H4 (cell line): ENCODE measurements at regions not wholly inside any gene's neighbourhood (a gene's known extent, or its start where the extent isn't known, plus 50 kb on each side); places are given as distances from the start of the nearest gene placed in this dataset.
A peak's percentile ranks its signal among the peaks of the same experiment; 100 is the strongest.
"Not testable (repeated sequence)": the region's sequence is repeated elsewhere in the genome, so short reads cannot be mapped to it uniquely, and the experiment has no call there.

Experiments used
- DNase-seq: peaks from one replicate; pipeline ENCODE4 v3.0.0-alpha.2; 2015; ENCODE audit warnings: low spot score

DNA sequence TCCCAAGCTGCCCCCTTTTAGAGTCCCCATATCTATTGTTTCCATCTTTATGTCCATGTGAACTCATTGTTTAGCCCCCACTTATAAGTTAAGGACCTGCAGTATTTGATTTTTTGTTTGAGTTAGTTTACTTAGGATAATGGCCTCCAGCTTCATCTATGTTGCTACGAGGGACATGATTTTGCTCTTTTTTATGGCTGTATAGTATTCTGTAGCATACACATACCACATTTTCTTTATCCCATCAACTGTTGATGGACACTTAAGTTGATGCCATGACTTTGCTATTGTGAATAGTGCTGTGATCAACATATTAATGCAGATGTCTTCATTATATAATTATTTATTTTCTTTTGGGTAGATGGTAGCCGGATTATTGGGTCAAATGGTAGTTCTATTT is 576.9 kb downstream of the ANKRD7 start:
- no peak for DNase-seq

DNA sequence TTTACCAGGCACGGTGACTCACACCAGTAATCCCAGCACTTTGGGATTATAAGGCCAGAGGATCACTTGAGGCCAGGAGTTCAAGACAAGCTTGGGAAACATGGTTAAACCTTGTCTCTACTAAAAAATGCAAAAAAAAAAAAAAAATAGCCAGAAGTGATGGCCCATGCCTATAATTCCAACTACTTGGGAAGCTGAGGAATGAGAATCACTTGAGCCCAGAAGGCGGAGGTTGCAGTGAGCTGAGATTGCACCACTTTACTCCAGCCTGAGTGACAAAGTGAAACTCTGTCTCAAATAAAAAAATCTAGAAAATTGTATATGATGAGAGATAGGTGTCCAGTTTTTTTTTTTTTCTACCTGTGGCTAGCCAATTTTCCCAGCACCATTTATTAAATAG is 578.2 kb downstream of the ANKRD7 start:
- DNase-seq: no peak

DNA sequence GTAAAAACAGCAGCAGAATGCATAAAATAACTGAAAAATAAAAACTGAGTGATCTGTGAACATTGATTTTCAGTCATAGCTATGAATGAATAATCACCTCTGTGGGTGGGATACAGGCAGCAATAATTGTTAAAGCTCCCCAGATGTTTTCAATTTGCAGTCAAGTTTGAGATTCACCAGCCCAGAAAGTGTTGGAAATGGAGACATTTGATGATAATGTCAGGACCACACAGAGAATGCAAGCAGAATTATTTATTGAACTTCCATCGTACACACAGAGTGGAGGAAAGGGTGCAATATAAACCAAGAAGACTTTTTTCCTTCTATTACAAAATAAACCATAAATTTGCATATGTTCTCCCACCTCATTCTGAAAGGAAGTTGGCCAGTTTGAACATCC is 601.7 kb downstream of the ANKRD7 start:
- DNase-seq: no peak

DNA sequence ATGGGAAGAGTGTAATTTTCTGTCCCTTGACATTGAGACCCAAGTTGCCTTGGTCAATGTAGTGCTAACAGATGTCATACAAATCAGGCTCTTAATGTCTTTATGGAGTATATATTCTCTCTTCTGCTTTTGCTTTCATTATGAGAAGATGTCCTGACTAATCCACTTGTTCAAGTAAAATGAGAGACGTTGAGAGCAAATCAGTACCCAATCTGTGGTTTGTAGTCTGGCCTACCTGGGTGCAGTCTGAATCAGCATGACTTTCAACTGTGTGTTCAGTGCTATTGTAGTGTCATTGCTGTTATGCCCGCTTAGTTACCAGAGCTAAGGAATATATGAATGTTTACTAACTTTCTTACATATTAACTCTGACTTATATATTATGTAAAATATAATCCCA is 612.4 kb downstream of the ANKRD7 start:
- DNase-seq: no peak

DNA sequence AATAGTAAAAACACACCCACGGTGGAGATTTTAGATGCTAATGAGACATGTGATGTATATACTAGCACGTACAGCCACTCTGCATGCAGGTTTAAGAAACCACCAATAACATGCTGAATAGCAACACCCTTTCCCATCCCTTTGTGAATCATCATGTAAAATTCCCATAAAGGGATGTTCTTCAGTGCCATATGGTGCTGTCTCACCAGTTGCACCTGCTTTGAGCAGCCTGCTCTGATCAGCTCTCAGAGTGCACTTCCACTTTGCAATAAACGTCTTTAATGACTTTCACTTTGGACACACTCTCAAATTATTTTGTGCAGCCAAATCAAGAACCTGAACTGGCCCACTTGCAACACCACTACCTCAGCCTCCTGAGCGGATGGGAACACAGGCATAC is 615.0 kb downstream of the ANKRD7 start:
- DNase-seq: no peak

DNA sequence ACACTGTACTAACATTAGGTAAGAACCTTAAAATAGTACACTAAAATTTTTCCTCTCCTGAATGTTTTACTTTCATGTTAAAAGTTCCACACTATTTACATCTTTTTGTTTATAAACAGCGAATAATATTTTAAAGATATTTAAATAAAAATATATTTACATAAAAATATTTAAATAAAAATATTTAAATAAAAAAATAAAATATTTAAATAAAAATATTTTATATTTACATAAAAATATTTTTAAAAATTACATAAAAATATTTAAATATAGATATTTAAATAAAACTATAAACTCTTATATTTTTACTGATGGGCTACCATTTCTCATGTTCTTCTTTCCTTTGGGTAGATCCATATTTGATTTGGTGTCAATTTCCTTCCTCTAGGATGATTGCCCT is 619.0 kb downstream of the ANKRD7 start:
- no peak for DNase-seq

DNA sequence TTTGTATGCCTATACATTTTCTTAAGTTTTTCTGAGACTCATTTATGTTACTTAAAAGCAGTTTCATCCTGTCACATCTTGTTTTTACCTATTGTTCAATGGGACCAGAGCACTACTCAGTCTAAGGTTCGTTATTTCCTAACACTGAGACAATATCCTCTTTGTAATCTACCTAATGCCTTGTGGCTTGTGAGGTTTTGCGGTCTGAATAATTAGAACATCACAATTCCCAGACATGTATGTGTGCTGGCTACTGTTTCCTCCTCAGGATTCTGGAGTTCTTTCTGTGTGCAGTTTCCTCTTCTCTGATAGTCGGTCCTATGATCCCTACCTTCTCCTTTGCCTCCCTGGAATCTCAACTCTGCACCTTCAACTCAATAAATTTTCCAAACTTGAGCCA is 620.2 kb downstream of the ANKRD7 start:
- DNase-seq: peak; percentile 42

DNA sequence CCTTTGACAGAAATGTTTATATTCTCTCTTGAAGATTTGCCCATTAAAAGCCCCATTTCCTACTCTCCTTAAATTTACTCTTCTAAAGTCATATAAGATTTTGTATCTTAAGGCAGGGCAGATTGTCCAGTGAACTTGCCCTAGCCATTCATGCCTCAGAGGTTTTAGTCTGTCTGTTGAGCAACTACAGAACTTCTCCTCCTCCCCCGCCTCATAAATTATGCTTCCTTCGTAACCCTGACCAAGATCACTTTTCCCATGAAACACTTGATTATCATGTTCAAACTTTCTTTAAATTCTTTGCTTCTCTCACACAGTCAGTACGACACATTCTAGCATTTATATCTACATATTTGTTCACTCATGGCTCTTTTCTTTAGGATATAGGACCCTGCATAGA is 621.3 kb downstream of the ANKRD7 start:
- no peak for DNase-seq

DNA sequence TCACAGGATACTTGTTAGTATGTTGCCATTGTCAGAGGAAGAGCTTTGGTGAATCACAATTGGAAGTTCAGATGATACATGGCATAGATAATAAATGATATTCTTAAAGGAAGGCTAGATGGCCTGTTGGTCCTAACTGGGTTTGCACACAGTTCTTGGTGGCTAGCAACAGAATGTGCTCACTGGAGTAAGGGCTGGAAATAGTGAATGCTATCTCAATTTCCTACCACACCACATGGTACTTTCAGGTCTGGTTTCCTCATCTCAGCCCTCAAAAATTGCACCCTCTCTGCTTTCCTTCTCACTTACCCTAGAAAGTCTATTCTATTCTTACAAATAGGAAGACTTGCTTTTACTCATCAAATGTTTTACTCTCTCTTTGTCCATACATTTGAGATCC is 622.5 kb downstream of the ANKRD7 start:
- no peak for DNase-seq

DNA sequence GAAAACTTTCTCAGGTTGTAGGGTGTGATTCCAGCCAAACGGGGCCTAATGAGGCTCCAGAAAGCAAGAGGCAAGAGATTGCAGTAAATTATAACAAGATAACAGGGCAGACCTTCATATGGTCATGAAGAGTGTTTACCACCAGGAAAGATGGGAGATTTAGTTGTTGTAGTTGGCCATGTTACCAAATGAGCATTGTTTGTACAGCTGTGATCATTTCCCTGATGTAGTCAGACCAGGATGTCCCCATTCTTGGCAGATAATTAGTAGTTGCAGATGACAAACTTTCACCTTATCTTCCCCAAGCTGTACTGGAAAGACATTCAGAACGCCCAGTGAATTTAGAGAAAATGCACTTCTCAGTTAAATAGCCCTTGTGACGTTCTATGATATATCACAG is 630.8 kb downstream of the ANKRD7 start:
- DNase-seq: no peak

DNA sequence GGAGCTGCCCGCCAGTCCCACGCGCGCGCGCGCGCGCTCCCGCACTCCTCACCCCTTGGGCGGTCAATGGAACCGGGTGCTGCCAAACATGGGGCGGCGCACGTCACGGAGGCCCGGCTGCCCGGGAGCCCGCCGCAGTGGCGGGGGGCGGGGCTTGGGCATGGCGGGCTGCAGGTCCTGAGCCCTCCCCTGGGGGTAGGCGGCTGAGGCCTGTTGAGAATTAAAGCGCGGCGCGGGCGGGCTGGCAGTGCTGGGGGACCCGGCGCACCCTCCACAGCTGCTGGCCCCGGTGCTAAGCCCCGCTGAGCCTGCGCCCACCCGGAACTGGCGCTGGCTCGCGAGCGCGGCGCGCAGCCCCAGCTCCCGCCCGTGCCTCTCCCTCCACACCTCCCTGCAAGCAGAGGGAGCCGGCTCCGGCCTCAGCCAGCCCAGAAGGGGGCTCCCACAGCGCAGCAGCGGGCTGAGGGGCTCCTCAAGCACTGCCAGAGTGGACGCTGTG is 634.2 kb downstream of the ANKRD7 start:
- DNase-seq: no peak

DNA sequence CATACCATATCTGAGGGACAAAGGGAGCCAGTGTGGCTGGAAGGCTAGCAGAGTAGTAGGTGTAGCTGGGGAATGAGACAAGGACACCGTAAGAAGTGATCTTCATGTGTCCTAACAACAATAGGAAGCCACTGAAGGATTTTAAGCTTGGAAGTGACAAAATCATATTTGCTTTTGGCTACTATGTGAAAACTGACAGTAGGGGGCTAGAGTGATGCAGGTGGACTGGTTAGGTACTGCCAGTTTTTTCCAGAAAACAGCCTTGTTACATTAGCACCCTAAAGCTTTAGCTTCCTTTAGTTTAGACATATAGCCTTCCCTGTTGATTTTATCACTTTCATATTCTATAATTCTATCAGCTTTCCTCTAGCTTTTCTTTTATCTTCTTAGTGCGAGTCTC is 637.1 kb downstream of the ANKRD7 start:
- DNase-seq: no peak

DNA sequence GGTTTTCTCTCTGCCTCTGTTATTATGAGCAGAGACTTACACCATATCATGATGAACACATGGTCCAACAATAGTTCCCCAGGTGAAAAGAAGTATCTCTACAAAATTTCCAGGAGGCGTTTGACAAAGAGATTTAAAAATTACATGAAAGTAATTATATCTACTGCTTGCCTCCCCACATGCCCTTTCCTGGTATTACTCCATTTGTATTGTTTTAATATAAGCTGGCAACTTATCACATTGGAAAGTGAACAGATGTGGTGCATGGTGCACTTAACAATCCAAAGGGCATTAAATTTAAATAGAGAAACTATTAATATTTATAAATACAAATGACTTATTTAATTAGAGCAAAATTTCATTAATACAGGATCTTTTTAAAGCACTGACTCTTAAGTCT is 638.2 kb downstream of the ANKRD7 start:
- DNase-seq: no peak

DNA sequence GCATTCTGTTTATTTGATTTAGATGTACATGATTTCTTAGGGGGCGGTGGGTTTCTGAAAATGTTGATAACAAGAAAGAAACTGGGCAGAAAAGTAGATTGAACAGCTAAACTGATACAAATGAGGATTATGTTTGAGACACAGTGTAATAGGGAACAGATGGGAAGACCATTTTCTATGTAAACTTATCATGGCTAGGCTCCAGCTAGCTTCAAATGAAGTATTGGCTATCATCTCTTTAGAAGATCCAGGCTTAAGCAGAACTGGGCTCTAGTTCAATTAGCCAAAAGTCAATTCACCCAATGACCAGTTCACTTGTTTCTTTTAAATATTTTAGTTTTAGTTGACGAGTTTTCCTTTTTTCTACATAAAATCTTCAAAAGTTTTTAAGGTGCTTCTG is 639.5 kb downstream of the ANKRD7 start:
- DNase-seq: no peak

DNA sequence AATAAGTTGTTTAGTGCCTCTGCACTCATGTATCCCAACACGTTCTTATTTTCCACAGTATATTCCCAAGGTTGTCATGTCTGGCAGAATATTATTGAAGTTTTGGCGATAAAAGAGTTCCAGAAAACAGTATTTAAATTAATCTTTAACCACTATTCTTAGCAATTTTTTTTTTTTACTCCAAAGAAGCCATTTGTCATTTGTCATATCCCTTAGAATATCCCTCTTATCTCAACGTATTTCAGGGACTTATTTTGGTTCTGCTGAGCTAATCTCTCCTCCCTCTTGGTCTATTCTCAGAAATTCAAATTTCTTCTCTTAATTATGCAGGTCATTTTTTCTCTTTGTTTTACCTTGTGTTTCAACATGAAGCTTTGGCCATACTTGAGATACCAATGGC is 643.4 kb downstream of the ANKRD7 start:
- DNase-seq: no peak

DNA sequence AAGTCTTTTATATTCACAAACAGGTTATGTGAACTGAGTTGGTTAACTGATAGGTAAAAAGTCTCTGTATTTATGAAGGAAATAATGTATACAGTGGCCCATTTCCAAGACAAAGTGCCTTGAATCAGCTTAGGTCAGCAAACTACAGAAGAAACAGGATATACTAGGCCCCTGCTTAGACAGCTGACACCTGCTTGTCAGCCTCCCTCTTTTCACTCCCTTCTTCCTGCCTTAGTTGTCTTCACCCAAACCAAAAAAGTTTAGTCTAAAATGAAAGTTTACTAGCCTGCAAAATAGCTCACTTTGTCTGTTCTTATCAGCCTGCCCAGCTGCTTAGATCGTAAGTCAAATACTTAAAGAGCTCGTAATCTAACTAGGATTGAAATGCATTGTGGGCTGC is 644.6 kb downstream of the ANKRD7 start:
- DNase-seq: not testable (repeated sequence)

DNA sequence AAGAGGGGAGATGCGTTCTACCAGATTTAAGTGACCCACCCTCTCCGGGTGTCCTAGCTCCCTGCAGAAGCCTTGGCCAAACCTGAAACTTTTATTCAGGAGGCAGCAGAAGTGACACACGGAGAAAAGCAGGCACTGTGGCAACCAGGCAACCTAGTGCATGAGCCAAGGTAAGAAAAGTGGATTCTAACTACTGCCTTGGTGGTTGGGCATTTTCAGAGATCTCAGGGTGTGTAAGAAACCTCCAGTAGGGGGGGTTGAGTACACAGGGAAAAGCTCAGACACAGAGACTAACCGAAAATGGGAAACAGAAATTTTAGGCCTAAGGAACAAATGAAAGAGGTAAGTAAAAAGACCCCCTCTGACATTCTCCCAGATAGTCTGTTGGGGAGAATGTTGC is 645.7 kb downstream of the ANKRD7 start:
- peak; percentile 15 for DNase-seq

DNA sequence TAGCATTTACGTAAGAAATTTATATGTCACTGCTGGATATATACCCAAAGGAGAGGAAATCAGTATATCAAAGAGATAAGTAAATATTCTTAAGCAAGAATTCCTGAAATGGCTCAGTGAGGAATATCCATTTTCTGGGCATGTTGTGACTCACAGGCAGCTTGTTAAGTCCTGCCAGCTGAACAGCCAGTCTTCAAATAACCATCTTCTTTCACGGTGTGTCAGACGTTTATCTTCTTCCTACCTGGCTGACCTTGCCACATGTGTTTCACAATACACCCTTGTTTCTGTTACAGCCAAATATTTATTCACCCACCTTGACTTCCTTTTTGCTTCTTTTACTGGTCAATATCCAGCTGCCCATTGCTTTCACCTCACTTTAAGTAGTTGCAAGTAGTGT is 648.1 kb downstream of the ANKRD7 start:
- peak; percentile 6 for DNase-seq

DNA sequence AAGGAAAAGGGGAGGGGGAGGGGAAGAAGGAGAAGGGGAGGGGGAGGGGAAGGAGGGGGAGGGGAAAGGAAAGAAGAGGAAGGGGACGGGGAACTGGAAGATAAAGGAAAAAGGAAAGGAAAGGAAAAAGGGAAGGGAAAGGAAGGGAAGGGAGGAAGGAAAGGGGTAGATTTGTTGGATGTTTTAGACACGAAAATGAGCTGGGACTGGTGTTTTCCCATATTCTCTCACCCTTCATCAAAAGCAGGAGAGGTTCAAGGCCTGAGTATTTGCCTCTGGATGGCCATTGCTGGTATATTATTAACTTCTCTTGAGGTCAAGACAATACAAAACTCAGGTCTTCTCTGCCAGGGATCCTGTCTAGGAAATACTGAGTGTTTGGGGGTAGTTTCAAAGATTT is 652.7 kb downstream of the ANKRD7 start:
- DNase-seq: no peak

DNA sequence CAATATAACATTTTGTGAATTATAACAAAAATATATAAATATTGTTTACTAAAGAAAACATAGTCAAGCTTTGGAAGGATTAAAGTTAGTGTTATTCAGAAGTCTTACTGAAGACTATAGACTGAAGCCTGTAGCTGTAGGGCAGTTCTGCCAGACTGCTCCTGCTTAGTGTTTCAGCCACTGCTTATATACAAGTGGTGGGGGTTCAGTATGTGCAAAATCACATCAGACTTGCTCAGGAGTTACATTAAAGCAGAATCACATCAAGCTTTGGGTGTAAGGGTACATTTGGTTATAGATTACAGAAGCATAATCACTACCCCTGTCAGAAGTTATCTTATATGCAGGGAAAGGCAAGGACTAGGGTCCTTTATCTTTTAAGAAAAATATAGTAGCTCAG is 653.8 kb downstream of the ANKRD7 start:
- no peak for DNase-seq

DNA sequence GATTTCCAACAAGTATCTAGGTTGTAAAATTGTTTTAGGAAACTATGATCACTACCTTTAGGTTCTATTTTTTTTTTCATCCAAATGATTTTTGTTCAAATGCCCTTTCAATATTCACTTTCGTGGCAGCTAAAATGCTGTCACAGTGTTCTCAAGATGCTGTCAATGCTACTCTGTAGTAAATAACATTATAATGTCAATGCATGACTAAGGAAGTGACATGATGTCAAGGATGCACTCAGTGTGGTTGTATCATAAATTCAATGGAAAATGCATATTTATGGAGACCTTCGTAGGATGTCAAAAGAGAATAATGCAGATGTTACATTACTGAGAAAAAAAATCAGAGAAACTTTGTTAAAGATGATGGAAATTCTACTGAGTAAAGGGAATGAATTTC is 673.8 kb downstream of the ANKRD7 start:
- DNase-seq: no peak

DNA sequence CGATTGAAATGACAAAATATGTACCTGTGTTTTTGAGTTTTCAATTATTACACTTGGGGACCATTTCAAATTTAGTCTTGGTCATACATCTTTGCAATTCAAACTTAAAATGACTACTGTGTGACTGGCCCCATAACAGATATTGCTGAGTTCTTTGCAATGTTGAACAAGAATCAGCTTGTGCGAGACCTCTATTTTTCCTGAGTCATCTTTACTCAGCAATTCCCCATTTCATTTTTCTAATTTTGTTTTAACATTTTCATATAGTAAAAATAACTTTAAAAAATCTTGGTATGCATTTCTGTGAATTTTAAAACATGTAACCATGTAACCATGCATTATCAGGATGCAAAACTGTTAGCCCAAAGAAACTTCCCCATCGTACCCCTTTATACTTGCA is 678.1 kb downstream of the ANKRD7 start:
- DNase-seq: no peak

DNA sequence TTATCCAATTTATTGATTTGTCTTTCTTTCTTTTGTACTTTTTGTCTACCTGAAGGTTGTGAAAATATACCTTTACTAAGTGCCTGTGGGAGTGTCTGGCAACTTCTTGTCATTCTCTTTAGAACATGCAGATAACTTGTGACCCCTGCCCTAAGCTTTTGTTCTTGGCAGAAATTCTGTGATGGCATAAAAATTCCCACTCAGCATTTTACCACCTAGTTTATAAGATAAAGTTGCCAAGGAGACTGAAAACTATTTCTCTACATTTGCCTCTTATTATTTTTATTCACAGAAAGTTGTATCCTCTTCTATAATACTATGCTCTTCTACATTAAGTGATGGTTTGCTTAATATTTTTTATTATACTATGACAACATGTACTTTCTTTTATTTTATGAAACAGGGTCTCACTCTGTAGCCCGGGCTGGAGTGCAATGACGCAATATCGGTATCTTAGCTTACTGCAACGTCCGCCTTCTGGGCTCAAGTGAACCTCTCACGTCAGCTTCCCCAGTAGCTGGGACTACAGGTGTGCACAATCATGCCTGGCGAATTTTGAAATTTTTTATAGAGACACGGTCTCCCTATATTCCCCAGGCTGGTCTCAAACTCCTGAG is 683.5 kb downstream of the ANKRD7 start:
- DNase-seq: no peak

DNA sequence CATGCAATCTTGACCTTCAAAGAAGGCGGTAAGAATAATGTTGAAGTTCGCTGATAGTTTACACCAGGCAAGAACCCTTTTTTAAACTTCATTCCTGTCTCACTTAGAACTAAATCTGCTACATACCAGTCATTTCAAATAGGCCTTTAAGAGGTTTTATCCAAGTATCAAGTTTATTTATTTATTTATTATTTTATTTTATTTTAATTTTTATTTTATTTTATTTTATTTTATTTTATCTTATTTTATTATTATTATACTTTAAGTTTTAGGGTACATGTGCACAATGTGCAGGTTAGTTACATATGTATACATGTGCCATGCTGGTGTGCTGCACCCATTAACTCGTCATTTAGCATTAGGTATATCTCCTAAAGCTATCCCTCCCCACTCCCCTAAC is 691.6 kb downstream of the ANKRD7 start:
- not testable (repeated sequence) for DNase-seq

DNA sequence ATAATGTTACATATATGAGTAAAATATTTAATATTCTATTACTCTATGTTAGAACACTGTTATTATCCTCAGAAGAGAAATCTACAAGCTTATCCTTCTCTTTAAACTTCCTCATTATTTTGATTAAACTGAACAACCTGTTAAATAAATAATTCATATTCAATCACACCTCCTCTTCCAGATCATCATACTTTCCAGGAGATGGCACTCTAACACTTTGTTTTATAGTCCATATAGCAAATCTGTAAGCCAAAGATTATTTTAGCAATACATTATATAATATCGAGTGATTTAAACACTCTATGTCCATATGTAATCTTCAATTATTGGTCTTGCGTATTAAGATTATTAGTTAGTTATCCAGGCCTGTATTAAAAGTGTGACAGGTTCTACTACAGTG is 694.1 kb downstream of the ANKRD7 start:
- peak; percentile 42 for DNase-seq
